Type B pancreatic cell (in vitro differentiated cells): ENCODE measurements at regions not wholly inside any gene's neighbourhood (a gene's known extent, or its start where the extent isn't known, plus 50 kb on each side); places are given as distances from the start of the nearest gene placed in this dataset.

Source experiments
- DNase-seq: peaks from one replicate; pipeline ENCODE4 v3.0.0; 2021; ENCODE audit warnings: mixed read lengths; ENCODE audit not compliant: unreplicated experiment; ENCODE audit errors: extremely low spot score
- H3K27ac Mint-ChIP-seq: 2 replicates; pipeline ENCODE4 v1.8.0; 2021; ENCODE audit warnings: mild to moderate bottlenecking, mixed read lengths
- H3K27me3 Mint-ChIP-seq: 2 replicates; pipeline ENCODE4 v1.8.0; 2021; ENCODE audit warnings: mixed read lengths
- H3K36me3 Mint-ChIP-seq: 2 replicates; pipeline ENCODE4 v1.8.0; 2021; ENCODE audit warnings: mixed read lengths
- H3K4me1 Mint-ChIP-seq: one replicate; pipeline ENCODE4 v1.8.0; 2021; ENCODE audit warnings: mixed read lengths; ENCODE audit not compliant: unreplicated experiment
- H3K4me3 Mint-ChIP-seq: 2 replicates; pipeline ENCODE4 v1.8.0; 2021; ENCODE audit warnings: mild to moderate bottlenecking, mixed read lengths
- H3K9me3 Mint-ChIP-seq: 2 replicates; pipeline ENCODE4 v1.8.0; 2021; ENCODE audit warnings: mixed read lengths
- TF ChIP-seq, protein P1 (sequence below): fragments of 200-600 bp; sonication (generic); conservative IDR thresholded peaks from 2 replicates; pipeline ENCODE4 v1.5.0; 2021; ENCODE audit warnings: antibody characterized with exemption, mild to moderate bottlenecking

GRCh38 chr2:60097298-60097697 is 456.2 kb downstream of the BCL11A start:
- H3K4me3 Mint-ChIP-seq: no peak overlapping the region
- H3K27ac Mint-ChIP-seq: no peak overlapping the region
- H3K36me3 Mint-ChIP-seq: no peaks in the 10 kb centered on the region
- peaks cover 11% of the 10 kb centered on the region for H3K9me3 Mint-ChIP-seq
- H3K27me3 Mint-ChIP-seq: peaks cover 7% of the 10 kb centered on the region
- no peak for DNase-seq
- TF ChIP-seq, protein P1, sequence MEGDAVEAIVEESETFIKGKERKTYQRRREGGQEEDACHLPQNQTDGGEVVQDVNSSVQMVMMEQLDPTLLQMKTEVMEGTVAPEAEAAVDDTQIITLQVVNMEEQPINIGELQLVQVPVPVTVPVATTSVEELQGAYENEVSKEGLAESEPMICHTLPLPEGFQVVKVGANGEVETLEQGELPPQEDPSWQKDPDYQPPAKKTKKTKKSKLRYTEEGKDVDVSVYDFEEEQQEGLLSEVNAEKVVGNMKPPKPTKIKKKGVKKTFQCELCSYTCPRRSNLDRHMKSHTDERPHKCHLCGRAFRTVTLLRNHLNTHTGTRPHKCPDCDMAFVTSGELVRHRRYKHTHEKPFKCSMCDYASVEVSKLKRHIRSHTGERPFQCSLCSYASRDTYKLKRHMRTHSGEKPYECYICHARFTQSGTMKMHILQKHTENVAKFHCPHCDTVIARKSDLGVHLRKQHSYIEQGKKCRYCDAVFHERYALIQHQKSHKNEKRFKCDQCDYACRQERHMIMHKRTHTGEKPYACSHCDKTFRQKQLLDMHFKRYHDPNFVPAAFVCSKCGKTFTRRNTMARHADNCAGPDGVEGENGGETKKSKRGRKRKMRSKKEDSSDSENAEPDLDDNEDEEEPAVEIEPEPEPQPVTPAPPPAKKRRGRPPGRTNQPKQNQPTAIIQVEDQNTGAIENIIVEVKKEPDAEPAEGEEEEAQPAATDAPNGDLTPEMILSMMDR: no peak
- H3K4me1 Mint-ChIP-seq: peaks cover 14% of the 10 kb centered on the region

- H3K27me3 Mint-ChIP-seq: peaks cover 3% of the 10 kb centered on the region
- H3K9me3 Mint-ChIP-seq: peaks cover 7% of the 10 kb centered on the region
- H3K36me3 Mint-ChIP-seq: no peaks in the 10 kb centered on the region
- DNase-seq: no peak
- peaks cover 22% of the 10 kb centered on the region for H3K4me1 Mint-ChIP-seq
- no peak overlapping the region for H3K27ac Mint-ChIP-seq
- H3K4me3 Mint-ChIP-seq: no peak overlapping the region
- TF ChIP-seq, protein P1: no peak
These were observed 456.9 kb downstream of the BCL11A start for GRCh38 chr2:60096556-60096955.

DNA sequence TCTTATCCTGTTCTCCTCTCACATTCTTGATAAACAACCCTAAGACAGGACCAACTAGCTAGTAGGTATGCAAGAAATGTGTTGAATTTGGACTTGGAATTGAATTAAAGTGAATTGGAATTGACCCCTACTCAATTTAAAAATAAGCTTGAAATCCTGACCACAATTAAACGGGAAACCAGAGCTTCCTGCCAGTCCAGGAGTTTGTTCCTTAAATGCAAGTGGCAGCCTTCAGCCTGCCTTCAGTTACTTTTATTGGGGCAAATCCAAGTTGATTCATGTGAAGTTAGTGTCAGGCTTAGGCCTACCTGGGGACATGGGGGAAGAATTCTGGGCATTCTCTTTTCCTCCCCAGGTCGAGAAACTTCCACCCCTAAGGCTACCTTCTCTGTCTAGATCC is 457.6 kb downstream of the BCL11A start:
- H3K4me1 Mint-ChIP-seq: peaks cover 27% of the 10 kb centered on the region
- H3K4me3 Mint-ChIP-seq: no peak overlapping the region
- TF ChIP-seq, protein P1: no peak
- H3K36me3 Mint-ChIP-seq: no peaks in the 10 kb centered on the region
- peaks cover 3% of the 10 kb centered on the region for H3K27me3 Mint-ChIP-seq
- H3K9me3 Mint-ChIP-seq: peaks cover 5% of the 10 kb centered on the region
- no peak overlapping the region for H3K27ac Mint-ChIP-seq
- no peak for DNase-seq

DNA sequence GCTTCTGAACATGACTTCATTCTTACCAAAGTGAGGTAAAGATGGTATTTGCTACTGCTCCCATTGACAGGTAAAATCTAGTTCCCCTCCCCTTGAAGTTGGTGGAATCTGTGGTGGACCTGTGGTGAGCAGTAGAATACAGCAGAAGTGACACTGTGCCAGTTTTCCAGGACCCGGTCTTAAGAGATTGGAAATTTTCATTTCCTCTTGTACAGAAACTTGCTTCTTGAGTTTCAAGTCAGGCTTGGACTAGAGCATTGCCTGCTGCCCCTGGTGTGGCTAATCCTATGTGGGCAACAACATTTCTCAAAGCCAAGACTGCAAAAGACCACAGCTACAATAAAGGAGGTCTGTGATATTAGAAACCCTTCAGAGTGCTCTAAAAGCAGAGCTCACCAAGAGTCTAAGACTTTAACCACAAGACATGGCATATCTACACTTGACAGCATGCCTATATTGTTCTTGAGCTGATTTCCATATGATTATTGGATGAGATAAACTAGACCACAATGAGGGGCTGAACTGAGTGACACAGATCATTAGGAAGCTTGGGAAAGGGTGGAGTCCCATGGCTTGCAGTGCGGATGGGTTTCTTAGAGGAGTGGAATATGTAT is 458.1 kb downstream of the BCL11A start:
- H3K27ac Mint-ChIP-seq: no peak overlapping the region
- peaks cover 3% of the 10 kb centered on the region for H3K27me3 Mint-ChIP-seq
- H3K9me3 Mint-ChIP-seq: peaks cover 5% of the 10 kb centered on the region
- TF ChIP-seq, protein P1: no peak
- peaks cover 27% of the 10 kb centered on the region for H3K4me1 Mint-ChIP-seq
- no peak overlapping the region for H3K4me3 Mint-ChIP-seq
- H3K36me3 Mint-ChIP-seq: no peaks in the 10 kb centered on the region
- no peak for DNase-seq

GRCh38 chr2:60094450-60094929 is 459.0 kb downstream of the BCL11A start:
- H3K27ac Mint-ChIP-seq: no peak overlapping the region
- TF ChIP-seq, protein P1: no peak
- H3K4me3 Mint-ChIP-seq: no peak overlapping the region
- H3K9me3 Mint-ChIP-seq: peaks cover 5% of the 10 kb centered on the region
- DNase-seq: no peak
- H3K36me3 Mint-ChIP-seq: no peaks in the 10 kb centered on the region
- peaks cover 27% of the 10 kb centered on the region for H3K4me1 Mint-ChIP-seq
- peaks cover 3% of the 10 kb centered on the region for H3K27me3 Mint-ChIP-seq

- Mint-ChIP-seq H3K36me3 (no peaks in the 10 kb centered on the region), H3K4me3 (no peak overlapping the region), H3K9me3 (no peaks in the 10 kb centered on the region), H3K4me1 (peaks cover 27% of the 10 kb centered on the region), H3K27me3 (peaks cover 3% of the 10 kb centered on the region), H3K27ac (no peak overlapping the region)
- TF ChIP-seq, protein P1: no peak
- no peak for DNase-seq
These were observed 460.7 kb downstream of the BCL11A start for GRCh38 chr2:60092781-60093180.
